HUDEP-2 (cell line): ENCODE measurements at regions not wholly inside any gene's neighbourhood (a gene's known extent, or its start where the extent isn't known, plus 50 kb on each side); places are given as distances from the start of the nearest gene placed in this dataset.

Source experiments
- DNase-seq, 76 experiments: peaks; one replicate each; lab custom pipeline; 2025; ENCODE audit not compliant: unreplicated experiment in 76 of 76; lab: John Stamatoyannopoulos, UW

- no peak for DNase-seq
These were observed 109.0 kb downstream of the TLE3 start for GRCh38 chr15:69988541-69989225.

GRCh38 chr15:69990566-69991421, 106.9 kb downstream of the TLE3 start:
- DNase-seq: no peak

- no peak for DNase-seq
These were observed 106.2 kb downstream of the TLE3 start for GRCh38 chr15:69991551-69991980.

GRCh38 chr15:69992348-69992747, 105.4 kb downstream of the TLE3 start:
- no peak for DNase-seq

- DNase-seq: peak in 1 of 76 experiments; percentile 4
These were observed 103.1 kb downstream of the TLE3 start for GRCh38 chr15:69994429-69995205.

GRCh38 chr15:69996321-69997160, 101.2 kb downstream of the TLE3 start:
- no peak for DNase-seq

GRCh38 chr15:69997161-69997485, 100.6 kb downstream of the TLE3 start:
- no peak for DNase-seq
